GM18867 (cell line): ENCODE measurements at regions not wholly inside any gene's neighbourhood (a gene's known extent, or its start where the extent isn't known, plus 50 kb on each side); places are given as distances from the start of the nearest gene placed in this dataset.

Experiments used
- ATAC-seq: cut with Tn5 transposase; IDR thresholded peaks from one replicate; pipeline ENCODE4 v1.9.1; 2021; ENCODE audit warnings: mild to moderate bottlenecking, moderate library complexity; ENCODE audit not compliant: unreplicated experiment

DNA sequence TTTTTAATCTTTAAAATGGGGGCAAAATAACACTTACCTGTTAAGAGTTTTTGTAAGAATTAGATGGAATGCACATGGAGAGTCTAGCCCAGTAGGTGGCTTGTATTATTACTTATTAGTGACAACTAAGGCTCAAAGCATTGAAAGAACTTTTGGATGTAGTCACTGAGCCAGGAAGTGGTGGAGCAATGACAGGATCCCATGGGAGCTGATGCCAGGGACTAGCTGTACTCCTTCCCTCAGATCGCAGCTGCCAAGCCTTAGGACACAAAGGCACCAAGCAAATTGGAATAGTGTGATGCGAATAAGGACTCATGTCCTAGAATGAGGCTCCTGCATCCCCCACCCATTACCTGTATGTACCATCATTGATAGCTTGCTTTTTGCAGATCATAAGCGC is 370.4 kb upstream of the RGMA start:
- ATAC-seq: no peak

DNA sequence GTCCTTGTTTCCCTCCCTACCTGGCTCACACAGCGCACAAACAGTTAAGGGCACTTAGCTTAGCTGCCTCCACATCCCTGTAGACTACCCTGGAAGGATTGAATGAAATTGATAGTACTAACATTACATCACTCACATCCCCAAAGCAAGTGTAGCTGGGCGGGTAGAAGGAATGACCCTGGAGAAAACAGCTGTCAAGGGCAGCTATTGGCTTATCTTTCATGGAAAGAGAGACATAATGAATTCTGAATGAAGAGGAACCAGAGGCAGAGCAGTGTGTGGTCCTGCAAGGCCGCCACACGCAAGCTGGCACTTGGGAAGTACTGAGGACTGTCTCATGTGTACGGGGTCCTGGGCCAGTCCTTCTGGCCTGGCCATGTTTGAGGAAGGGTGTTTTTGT is 369.6 kb upstream of the RGMA start:
- no peak for ATAC-seq

DNA sequence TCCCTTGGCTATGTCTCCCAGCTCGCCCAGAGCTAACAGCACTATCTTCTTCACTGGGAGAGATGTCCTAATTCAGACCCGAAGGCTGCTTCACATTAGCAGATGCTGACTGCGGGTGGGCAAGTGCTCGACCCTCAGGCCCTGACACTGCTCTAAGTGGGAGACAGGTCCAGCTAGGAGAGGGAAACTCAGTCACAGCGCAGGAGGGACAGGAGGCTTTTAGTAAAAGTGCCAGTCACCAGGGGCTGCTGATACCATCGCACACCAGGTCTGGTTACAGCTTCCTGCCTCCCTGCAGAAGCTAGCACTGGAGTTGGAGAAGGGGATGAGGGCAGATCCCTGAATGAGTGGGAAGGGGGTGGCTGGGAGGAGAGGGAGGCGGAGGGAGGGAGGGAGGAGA is 365.8 kb upstream of the RGMA start:
- no peak for ATAC-seq

DNA sequence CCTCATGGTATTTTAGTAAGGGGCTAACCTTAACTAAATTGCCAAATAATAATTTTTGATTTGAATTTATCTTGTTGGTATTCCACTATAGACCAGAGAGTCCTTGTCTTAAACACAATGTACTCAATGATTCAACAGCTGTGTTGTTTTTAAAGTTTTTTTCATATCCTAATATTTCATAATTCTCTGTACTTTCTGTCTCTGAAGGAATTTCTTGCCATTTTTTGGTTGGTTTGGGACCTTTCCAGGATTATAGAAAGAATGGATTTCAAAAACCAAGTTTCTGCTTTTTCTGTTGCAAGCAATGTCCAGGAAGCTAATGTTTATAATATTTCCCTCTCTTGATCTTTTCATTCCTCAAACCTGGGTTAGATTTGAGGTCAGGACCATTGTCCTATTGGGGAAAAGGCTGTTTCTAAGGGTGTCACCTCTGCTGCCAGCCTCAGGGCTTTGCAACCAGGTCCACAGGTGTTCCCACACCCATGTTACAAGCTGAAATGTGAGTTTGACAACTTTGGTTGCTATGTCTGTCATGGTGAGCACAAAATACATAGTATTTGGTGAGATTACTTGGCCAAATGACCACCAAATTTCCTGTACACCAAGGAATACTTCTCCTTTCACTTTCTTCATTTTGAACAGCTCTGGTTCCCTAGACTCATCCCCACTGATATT is 363.7 kb upstream of the RGMA start:
- no peak for ATAC-seq

DNA sequence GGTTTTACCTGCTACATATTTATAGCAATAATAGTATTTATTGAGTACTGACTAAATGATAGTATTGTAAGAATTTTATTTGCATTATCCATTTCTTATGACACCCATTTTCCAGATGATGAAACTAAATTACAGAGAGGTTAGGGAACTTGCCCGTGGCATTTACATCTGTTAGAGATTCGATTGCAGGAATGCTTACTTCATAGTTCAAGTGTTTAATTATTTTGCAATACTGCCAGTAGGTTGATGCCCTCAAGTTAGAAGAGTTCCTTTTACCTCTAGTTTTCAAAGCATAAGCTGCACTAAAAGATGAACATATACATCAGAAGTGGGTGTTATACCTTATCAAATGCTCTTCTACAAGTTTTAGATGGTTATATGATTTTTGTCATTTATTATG is 362.8 kb upstream of the RGMA start:
- no peak for ATAC-seq

DNA sequence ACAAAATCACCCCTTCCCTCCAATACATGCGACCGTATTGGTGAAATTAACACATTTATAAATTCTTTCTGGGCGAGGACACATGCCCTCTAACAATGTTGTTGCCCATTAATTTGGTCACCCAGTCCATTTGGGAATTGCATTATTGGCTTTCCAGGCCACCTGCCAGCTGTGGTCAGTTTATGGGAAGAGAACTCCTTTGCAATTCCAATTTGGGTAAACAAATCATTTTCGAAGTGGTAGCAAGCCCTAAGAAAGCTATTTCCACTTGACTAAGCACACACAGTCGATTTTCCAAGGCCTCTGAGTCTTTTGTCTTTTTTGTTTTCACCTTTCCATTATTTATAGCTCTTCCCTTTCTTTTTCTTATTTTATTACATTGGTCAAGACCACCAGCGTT is 362.3 kb upstream of the RGMA start:
- no peak for ATAC-seq

DNA sequence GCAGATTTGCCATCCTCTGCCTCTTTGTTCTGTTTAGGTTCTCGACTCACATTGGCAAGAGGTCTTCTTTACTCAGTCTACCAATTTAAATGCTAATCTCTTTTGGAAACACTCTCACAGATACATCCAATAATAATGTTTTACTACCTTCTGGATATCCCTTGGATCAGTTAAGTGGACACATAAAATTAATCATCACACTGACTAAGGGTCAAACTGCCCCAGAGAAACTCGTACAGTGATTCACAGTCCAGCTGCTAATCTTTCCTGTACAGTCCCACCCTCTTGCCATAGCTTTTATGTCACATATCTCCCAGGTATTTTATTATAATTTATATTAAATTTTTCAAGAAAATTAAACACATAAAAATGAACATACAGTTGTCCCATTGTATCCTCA is 360.8 kb upstream of the RGMA start:
- ATAC-seq: no peak

DNA sequence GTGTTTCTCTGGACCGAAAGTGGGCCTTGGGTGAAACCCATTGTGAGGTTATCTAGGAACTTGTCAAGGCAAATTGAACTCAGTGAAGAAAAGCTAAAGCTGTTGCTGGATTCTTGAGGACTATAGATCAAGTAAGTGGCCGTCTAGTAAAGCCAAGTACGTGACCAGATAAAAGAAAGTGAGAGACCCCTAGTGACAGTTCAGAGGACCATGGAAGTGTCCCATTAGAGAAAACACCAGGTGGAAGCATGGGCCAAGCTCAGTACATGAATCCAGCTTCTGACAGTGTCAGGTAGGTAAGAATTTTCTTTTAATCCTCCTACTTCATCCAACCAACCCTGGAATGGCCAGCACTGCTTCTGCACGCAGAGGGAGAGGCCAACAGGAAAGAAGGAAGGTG is 349.3 kb upstream of the RGMA start:
- no peak for ATAC-seq

DNA sequence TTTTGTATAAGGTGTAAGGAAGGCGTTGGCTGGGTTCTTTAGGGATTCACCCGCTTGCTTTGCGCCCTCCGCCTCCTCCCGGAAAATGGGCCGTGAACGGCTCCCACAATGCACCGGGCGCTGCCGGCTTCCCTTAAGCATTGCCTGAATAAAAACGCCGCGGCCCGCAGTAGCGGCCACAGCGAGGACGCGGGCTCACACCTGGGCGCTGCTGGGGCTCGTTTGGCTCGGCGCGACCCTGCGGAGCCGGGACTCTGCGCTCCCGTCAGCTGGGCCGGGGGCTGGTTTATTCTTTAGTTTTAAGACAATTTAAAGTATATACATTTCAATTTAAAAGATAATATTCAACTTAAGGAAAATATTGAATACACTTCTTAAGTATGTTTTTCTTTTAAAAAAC is 343.5 kb upstream of the RGMA start:
- ATAC-seq: no peak

DNA sequence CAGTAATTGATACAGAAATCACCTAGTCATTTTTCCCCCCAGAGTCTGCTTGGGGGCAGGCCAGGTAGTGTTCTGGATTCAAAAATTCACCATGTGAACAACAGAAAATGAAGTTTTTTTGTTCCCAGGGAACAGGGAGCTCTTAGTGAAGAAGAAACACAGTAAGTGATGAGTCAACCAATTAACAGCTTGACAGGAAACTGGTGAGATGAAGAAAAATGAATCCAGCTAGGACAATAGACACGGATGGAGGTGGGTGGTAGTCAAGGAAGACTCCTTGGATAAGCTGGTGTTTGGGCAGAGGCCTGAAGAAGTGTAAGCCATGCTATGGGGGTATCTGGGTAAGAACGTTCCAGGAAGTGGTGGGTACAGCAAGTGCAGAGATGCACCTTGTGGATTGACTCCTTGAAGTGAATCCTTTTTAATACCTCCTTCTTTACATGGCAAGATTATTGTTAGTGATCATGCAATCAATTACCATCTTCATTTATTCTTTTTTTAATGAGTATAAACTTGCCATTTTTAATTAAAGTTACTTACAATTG is 339.9 kb upstream of the RGMA start:
- no peak for ATAC-seq

DNA sequence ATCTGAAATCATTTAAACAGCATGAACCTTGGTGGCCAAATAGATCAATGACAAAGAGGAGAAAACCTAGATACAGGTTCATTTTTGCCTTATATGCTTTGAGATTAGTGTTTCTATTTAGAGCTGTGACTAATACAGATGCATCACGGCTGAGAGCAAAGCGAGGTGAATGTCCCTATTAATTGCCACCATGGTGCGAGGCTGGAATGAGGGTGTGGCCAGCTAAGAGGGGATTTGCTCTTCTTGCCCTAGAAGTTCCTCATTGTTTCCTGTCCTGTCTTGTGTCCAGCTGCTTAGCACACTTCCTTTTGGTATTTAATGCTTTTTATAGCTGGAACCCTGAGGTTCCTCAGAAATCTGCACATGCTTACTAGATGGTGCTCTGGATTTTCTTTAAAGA is 339.1 kb upstream of the RGMA start:
- ATAC-seq: no peak

DNA sequence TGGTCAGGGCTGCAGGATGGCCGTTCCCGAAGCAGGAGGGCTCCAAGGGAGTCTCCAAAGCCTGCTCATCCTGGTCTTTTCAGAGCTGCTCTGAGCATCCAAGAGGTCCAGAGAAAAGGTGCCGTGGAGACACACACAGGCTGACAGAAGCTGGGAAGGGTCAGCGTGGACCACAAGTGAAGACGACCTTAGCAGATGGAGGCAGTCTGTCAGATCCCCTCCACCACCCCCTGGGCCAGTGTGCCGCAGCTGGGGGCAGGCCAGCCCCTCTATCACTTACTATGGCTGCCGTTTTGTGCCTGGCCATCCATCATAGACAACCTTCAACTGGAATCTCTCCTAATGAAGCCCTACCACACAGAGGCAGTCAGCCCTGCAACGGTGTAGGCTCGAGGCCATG is 335.1 kb upstream of the RGMA start:
- no peak for ATAC-seq

DNA sequence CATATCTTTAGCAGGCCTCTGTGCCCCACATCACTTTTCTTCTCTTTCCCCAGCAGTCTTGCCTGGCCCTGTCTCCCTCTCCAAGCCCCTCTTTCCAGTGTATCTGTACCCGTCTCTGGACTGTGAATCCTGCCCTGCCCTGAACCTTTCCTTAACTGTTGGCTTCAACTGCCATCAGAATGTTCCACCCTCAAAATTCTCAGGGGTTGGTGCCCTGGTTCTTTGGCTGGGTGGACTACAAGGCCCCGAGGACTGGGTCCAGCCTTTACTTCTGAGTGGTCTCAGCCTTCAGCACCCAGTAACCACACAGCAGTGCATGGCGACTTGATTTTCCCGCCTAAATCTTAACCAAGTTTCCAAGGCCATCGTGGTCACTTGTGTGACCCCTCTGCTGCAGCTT is 333.5 kb upstream of the RGMA start:
- ATAC-seq: no peak

DNA sequence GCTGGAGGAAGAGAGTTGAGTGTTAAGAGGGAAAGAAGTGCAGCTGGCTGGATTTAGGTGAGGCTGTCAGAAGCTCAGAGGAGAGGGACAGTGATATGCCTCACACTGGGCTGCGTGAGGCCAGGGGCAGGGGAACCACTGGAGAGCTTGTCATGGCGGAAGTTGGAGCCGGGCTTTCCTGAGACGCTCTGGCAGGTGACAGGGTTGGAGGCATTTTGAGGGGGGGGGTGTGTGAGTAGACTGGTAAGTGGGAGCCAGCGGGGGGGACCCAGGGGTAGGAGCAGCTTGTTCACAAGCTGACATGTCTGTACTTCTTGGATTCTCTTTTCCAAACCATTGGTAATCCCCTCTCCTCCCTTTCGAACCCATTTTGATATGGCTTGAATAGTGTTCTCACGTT is 331.5 kb upstream of the RGMA start:
- no peak for ATAC-seq

DNA sequence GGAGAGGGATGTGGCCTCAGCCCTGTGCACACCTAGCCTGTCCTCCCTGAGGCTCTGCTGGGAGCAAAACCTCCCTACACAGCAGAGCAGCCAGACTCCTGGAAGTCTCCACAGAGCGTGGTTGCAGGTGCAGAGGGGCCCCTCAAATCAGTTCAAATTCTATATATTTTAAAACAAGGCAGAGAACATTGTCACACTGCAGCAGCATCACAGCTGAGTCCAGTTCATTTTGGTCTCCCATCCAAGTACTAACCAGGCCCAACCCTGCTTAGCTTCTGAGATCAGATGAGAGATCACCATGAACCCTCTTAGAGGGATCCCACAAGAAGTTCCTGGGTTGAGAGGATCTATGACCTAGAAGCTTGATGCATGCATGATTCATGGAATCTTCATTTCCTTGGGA is 331.0 kb upstream of the RGMA start:
- no peak for ATAC-seq

DNA sequence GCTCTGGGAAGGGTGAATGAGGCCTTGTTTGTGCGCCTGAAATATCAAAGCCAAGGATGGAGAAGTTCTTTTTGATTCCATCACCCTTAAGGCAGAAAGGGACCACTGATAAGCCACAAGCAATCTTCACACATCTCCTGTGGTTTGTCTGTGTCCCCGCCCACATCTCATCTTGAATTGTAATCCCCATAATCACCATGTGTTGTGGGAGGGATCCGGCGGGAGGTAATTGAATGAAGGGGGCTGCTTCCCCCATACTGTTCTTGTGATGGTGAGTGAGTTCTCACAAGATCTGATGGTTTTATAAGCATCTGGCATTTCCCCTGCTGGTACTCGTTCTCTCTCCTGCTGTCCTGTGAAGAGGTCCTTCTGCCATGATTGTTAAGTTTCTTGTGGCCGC is 329.6 kb upstream of the RGMA start:
- ATAC-seq: no peak

DNA sequence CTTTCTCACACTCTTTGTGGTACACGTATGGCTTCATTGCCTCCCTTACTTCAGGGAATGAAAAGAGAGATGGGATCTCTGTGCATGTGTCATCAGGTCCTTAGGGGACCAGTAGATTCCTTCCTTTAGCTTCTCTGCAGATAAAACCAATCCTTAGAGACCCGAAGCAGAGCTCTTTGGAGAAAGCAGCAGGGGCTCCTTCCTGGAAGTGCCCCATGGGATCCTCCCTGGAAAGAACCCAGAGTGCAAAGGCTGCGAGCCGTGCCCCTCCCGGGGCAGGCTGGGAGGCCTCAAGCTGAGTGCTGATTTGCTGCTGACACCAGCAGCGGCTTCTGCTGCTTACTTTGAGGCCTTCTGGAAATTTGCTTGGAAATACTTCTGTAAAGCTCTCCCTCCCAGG is 328.6 kb upstream of the RGMA start:
- no peak for ATAC-seq

DNA sequence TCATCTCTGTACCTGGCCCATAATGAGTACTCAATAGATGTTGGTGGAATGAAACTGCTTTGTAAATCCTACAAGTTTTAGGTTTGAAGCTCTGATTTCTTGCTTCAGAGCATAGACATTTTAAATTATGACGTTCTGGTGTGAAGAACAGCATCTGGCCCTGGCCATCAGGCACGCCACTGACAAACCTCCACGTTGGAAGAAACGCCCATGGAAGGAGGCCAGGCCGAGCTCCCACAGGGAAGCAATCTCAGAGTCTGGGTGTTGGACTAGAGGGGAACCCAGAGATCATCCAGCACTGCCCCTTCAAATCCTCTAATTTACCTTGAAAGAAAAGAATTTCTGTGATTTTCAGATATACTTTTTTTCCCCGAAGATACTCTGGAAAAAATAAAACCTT is 328.1 kb upstream of the RGMA start:
- ATAC-seq: no peak

DNA sequence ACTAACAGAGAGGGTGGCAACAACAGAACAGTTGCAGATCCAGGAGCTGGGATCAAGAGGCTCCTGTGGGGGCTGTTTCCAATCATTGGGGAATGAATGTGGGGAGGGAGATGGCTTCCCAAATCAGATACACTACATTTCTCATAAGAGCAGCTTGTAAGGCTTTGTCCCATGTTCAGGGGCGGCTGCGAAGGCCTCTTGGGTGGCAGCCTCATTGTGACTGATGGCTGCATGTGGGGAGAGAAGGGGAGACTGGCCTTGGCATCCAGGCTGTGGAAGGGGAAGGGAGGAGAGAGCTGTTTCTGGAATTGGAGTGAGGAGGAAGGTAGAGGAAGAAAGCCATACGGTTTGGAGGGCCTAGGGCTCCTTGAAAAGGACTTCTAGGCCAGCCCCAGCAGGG is 326.6 kb upstream of the RGMA start:
- peak; percentile 2 for ATAC-seq

DNA sequence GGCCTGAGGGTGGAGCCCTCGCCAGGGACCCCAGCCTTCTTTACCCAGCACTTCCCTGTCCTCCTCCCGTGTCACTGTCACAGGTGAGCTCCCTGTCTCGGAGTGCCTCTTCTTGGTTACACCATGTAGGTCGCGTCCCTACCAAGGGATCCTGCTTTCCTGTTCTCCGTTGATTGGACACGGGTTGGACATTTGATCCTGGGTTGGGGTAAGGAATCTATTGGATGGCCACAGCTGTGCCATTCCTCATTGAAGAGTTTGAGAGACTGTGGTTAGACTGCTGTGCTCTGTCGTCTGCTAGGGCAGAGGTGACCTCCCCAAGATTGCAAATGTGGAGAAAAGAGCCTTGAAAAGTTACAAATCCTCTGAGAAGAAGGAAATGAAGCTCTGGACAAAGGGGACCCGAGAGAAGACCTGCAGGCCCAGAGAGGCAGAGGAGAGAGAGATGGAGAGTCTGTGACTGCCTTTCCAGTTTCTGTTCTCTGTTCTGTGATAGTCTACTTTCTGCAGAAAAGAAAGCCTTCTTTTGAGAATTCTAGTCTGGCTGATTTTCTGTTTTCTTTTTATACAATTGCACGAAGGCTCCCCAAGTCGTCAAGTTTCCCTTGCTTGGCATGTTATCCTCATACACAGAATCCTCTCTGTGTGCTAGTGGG is 325.7 kb upstream of the RGMA start:
- ATAC-seq: peak; percentile 61

DNA sequence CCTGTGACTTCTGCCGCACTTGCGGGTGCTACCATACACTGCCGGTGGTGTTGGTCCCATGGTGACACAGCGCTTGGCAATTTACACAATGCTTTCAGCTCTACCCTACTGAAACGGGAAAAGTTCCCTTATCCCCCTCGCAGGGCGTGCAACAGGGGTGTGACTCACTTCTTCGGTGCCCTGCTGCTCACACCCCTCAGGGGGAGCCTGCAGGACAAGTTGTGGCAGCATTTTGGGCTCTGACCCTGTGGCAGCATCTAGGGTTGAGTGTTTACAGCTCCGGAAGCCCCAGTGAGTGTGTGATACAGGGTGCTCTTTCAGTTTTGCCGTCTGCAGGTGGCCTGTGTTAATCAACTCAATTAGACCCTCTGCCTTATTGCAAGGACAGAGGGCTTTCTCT is 324.7 kb upstream of the RGMA start:
- no peak for ATAC-seq

DNA sequence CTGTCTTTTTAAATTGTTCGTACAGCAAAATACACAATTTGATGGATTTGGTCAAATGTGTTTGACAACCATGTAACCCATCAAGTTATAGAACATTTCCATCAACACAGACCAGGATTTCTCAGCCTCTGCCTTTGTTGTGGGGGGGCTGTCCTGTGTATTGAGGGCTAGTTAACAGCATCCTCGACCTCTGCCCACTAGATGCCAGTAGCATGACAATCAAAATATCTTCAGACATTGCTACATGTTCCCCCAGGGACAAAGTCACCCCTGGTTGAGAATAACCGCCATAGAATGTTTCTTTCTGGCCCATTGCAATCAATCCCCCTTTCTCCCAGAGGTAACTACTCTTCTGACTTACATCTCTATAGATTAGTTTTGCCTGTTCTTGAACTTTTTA is 310.1 kb upstream of the RGMA start:
- no peak for ATAC-seq

DNA sequence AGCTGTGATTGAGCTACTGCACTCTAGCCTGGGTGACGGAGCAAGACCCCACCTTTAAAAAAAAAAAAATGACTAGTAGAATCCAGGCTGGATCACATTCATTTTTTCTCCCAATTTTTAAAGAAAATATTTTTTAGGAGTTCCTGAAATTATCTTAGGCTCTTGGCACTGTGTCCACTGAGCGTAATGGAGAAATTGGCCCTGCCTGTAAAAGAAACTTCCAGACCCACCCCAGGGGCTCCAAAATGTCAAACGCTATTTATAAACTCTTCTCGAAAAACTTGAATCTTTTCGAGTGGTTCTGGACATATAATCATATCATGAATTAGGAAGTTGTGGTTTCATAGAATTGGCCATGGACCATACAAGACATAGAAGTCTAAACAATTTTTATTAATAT is 300.2 kb upstream of the RGMA start:
- ATAC-seq: no peak
